ENCODE measurements at regions not wholly inside any gene's neighbourhood (a gene's known extent, or its start where the extent isn't known, plus 50 kb on each side); places are given as distances from the start of the nearest gene placed in this dataset.
"Not testable (repeated sequence)": the region's sequence is repeated elsewhere in the genome, so short reads cannot be mapped to it uniquely, and the experiment has no call there.

GRCh38 chr6:56832225-56832624 lies 122.7 kb upstream of the BEND6 start:
- H3K27me3 ChIP-seq = no peaks in the 10 kb centered on the region
- no peaks in the 10 kb centered on the region for H3K36me3 ChIP-seq
- DNase-seq (ENCODE audit: low spot score) = no peak
- no peaks in the 10 kb centered on the region for H3K9me3 ChIP-seq
- H3K4me1 ChIP-seq = peaks cover 0 to 56% of the 10 kb centered on the region in 2 donors
- peak overlapping the region; percentile 70 to 79 for H3K27ac ChIP-seq
- H3K4me3 ChIP-seq = no peak overlapping the region
- no peak for TF ChIP-seq CTCF (IDR thresholded peaks at IDR 0.05)

- Histone ChIP-seq H3K4me1 (peaks cover 0 to 56% of the 10 kb centered on the region in 2 donors), H3K36me3 (no peaks in the 10 kb centered on the region), H3K9me3 (no peaks in the 10 kb centered on the region), H3K27ac (peak overlapping the region; percentile 23 to 79), H3K27me3 (no peaks in the 10 kb centered on the region), H3K4me3 (no peak overlapping the region)
- TF ChIP-seq CTCF (IDR thresholded peaks at IDR 0.05) = no peak
- no peak for DNase-seq (ENCODE audit: low spot score)
Observed at GRCh38 chr6:56831334-56831733, 123.6 kb upstream of the BEND6 start.

GRCh38 chr6:56827908-56828649 lies 126.8 kb upstream of the BEND6 start:
- Histone ChIP-seq H3K27me3 (no peaks in the 10 kb centered on the region), H3K9me3 (no peaks in the 10 kb centered on the region), H3K36me3 (no peaks in the 10 kb centered on the region), H3K4me1 (peaks cover 0 to 43% of the 10 kb centered on the region in 2 donors), H3K4me3 (no peak overlapping the region), H3K27ac (peak overlapping the region in 1 of 2 donors; percentile 44)
- no peak for DNase-seq (ENCODE audit: low spot score)
- TF ChIP-seq CTCF (IDR thresholded peaks at IDR 0.05) = no peak

- Histone ChIP-seq H3K27ac (peak overlapping the region; percentile 40 to 48), H3K4me1 (peaks cover 0 to 35% of the 10 kb centered on the region in 2 donors)
- not testable (repeated sequence) for H3K27me3 ChIP-seq; DNase-seq (ENCODE audit: low spot score); H3K9me3 ChIP-seq; H3K4me3 ChIP-seq; H3K36me3 ChIP-seq
Observed at GRCh38 chr6:56824431-56824830, 130.5 kb upstream of the BEND6 start.

GRCh38 chr6:56821005-56821432 lies 133.9 kb upstream of the BEND6 start:
- no peak for DNase-seq (ENCODE audit: low spot score)
- Histone ChIP-seq H3K4me1 (peaks cover 0 to 33% of the 10 kb centered on the region in 2 donors), H3K27me3 (no peaks in the 10 kb centered on the region), H3K4me3 (no peak overlapping the region), H3K27ac (peak overlapping the region; percentile 3 to 41), H3K9me3 (no peaks in the 10 kb centered on the region), H3K36me3 (no peaks in the 10 kb centered on the region)
- no peak for TF ChIP-seq CTCF (IDR thresholded peaks at IDR 0.05)

GRCh38 chr6:56820060-56820459 lies 134.8 kb upstream of the BEND6 start:
- TF ChIP-seq CTCF (IDR thresholded peaks at IDR 0.05) = no peak
- peak overlapping the region in 1 of 2 donors; percentile 41 for H3K27ac ChIP-seq
- no peaks in the 10 kb centered on the region for H3K9me3 ChIP-seq
- no peak for DNase-seq (ENCODE audit: low spot score)
- H3K4me1 ChIP-seq = peaks cover 0 to 30% of the 10 kb centered on the region in 2 donors
- H3K36me3 ChIP-seq = no peaks in the 10 kb centered on the region
- H3K27me3 ChIP-seq = no peaks in the 10 kb centered on the region
- H3K4me3 ChIP-seq = no peak overlapping the region

Measured in right atrium auricular region (tissue), 2 donors.